ENCODE measurements at regions not wholly inside any gene's neighbourhood (a gene's known extent, or its start where the extent isn't known, plus 50 kb on each side); places are given as distances from the start of the nearest gene placed in this dataset.

GRCh38 chr14:101632520-101632919 lies 71.2 kb downstream of the DIO3 start (continued):
- TF ChIP-seq CTCFL (IDR thresholded peaks at IDR 0.05; ENCODE audit: borderline replicate concordance, insufficient read depth, low read depth, low read length, poor library complexity, severe bottlenecking) = no peak
- no peak for TF ChIP-seq STAT5A (IDR thresholded peaks at IDR 0.05; ENCODE audit: borderline replicate concordance, low read length)
- no peak for TF ChIP-seq RBM15 (IDR thresholded peaks at IDR 0.05; ENCODE audit: insufficient read depth, low read length)

- Histone ChIP-seq H3K4me2 (ENCODE audit: insufficient read depth, low read length) (no peak overlapping the region), H3K4me3 (no peak overlapping the region), H3K9me3 (replicated peaks; ENCODE audit: control insufficient read depth, insufficient read depth, low read depth, low read length) (no peaks in the 10 kb centered on the region; the same call in 1 of the 2 replicates), H3K27ac (ENCODE audit: extremely low read depth, low read depth, low read length) (no peak overlapping the region), H2AFZ (ENCODE audit: low read depth, low read length) (no peak overlapping the region), H3K4me1 (replicated peaks in 1 of 2; ENCODE audit: control insufficient read depth in 2 of 2, insufficient read depth in 2 of 2, low read length in 2 of 2) (peaks cover 6 to 17% of the 10 kb centered on the region in 2 experiments; a peak in 4 of 5 replicates), H3K27me3 (ENCODE audit: control insufficient read depth in 2 of 2, insufficient read depth in 2 of 2, low read length in 2 of 2) (no peaks in the 10 kb centered on the region), H3K9me1 (ENCODE audit: control insufficient read depth, insufficient read depth, low read length) (peaks cover 2% of the 10 kb centered on the region), H3K36me3 (ENCODE audit: control insufficient read depth, insufficient read depth, low read length) (no peaks in the 10 kb centered on the region), H3K79me2 (ENCODE audit: control insufficient read depth, insufficient read depth, low read length) (no peaks in the 10 kb centered on the region), H3K9ac (ENCODE audit: insufficient read depth in 1 of 2, low read depth in 2 of 2, low read length in 2 of 2) (no peak overlapping the region), H4K20me1 (replicated peaks; ENCODE audit: control insufficient read depth, insufficient read depth, low read length) (no peaks in the 10 kb centered on the region)
- no peak for ATAC-seq
- ChIA-PET CTCF (ENCODE audit: low intra/inter-chr PET ratio) (no interaction called here), POLR2A (interaction anchor here (0.6 kb wide), 1 partner anchor 1541 kb away, joined by 3 read pairs; no protein-coding TSS in a partner anchor)
- no peak for DNase-seq (ENCODE audit: extremely low read depth in 1 of 4, low spot score in 3 of 4)
- TF ChIP-seq CEBPB (tag; IDR thresholded peaks at IDR 0.05) (no peak), BCOR (IDR thresholded peaks at IDR 0.05) (no peak), JUNB (CRISPR knock-in tag; conservative IDR thresholded peaks at IDR 0.05) (no peak), ILF3 (IDR thresholded peaks at IDR 0.05; ENCODE audit: borderline replicate concordance) (no peak), ZBTB40 (IDR thresholded peaks at IDR 0.05) (no peak), ZBTB40 (CRISPR knock-in tag; IDR thresholded peaks at IDR 0.05) (no peak), FUS (optimal IDR thresholded peaks at IDR 0.05; ENCODE audit: low read depth, low read length) (no peak)
- no TSS peak for BruUV-seq (replicated peaks)
- in situ Hi-C loops (cut with MboI) (loop anchor here (25.0 kb wide), 1 partner anchor 721 kb away; the partner anchor contains the start of gene RTL1), intact Hi-C loops (cut with micrococcal nuclease) (no loop called here)
- no peak for FAIRE-seq
- 73% methylated on average over 8 of the region's 10 CpGs for WGBS (ENCODE audit: insufficient coverage, low coverage, missing lambda C conversion rate)
These were observed 72.0 kb downstream of the DIO3 start for GRCh38 chr14:101633276-101633675.

Measured in K562 (cell line).